CD4-positive, alpha-beta T cell treated with Interleukin-6 for 4 hours (primary cell): ENCODE measurements at regions not wholly inside any gene's neighbourhood (a gene's known extent, or its start where the extent isn't known, plus 50 kb on each side); places are given as distances from the start of the nearest gene placed in this dataset.

Experiments used
- DNase-seq: peaks from one replicate; pipeline ENCODE4 v3.0.0-alpha.2; 2020; ENCODE audit warnings: mixed read lengths

GRCh38 chr4:89416960-89417359, 109.4 kb upstream of the GPRIN3 start:
- DNase-seq: no peak

- no peak for DNase-seq
Measured at GRCh38 chr4:89413518-89413917, 105.9 kb upstream of the GPRIN3 start.

GRCh38 chr4:89411539-89412309, 104.1 kb upstream of the GPRIN3 start:
- DNase-seq: no peak

- no peak for DNase-seq
Measured at GRCh38 chr4:89410687-89411086, 103.1 kb upstream of the GPRIN3 start.

GRCh38 chr4:89404530-89404929, 96.9 kb upstream of the GPRIN3 start:
- DNase-seq: no peak

- DNase-seq: no peak
Measured at GRCh38 chr4:89403826-89404225, 96.2 kb upstream of the GPRIN3 start.

- DNase-seq: no peak
Measured at GRCh38 chr4:89400287-89401035, 92.9 kb upstream of the GPRIN3 start.

GRCh38 chr4:89398644-89399043, 91.0 kb upstream of the GPRIN3 start:
- DNase-seq: no peak

- no peak for DNase-seq
Measured at GRCh38 chr4:89398146-89398545, 90.5 kb upstream of the GPRIN3 start.

GRCh38 chr4:89397441-89397840, 89.8 kb upstream of the GPRIN3 start:
- no peak for DNase-seq

- DNase-seq: no peak
Measured at GRCh38 chr4:89382439-89382838, 74.8 kb upstream of the GPRIN3 start.

- DNase-seq: no peak
Measured at GRCh38 chr4:89380980-89381379, 73.4 kb upstream of the GPRIN3 start.

GRCh38 chr4:89379511-89380044, 72.0 kb upstream of the GPRIN3 start:
- no peak for DNase-seq

- no peak for DNase-seq
Measured at GRCh38 chr4:89373394-89373793, 65.8 kb upstream of the GPRIN3 start.

GRCh38 chr4:89371614-89372013, 64.0 kb upstream of the GPRIN3 start:
- DNase-seq: no peak

- DNase-seq: no peak
Measured at GRCh38 chr4:89369581-89369980, 62.0 kb upstream of the GPRIN3 start.

GRCh38 chr4:89368861-89369260, 61.3 kb upstream of the GPRIN3 start:
- no peak for DNase-seq

GRCh38 chr4:89365776-89366175, 58.2 kb upstream of the GPRIN3 start:
- DNase-seq: no peak

- DNase-seq: no peak
Measured at GRCh38 chr4:89365375-89365774, 57.8 kb upstream of the GPRIN3 start.

GRCh38 chr4:89364541-89364940, 56.9 kb upstream of the GPRIN3 start:
- DNase-seq: no peak

GRCh38 chr4:89363786-89364185, 56.2 kb upstream of the GPRIN3 start:
- no peak for DNase-seq

GRCh38 chr4:89358935-89359638, 51.5 kb upstream of the GPRIN3 start:
- DNase-seq: no peak

GRCh38 chr4:89357787-89358186, 50.2 kb upstream of the GPRIN3 start:
- DNase-seq: no peak
